Osteoblast (primary cell): ENCODE measurements at regions not wholly inside any gene's neighbourhood (a gene's known extent, or its start where the extent isn't known, plus 50 kb on each side); places are given as distances from the start of the nearest gene placed in this dataset.

Experiments
- DNase-seq: peaks from one replicate; pipeline ENCODE4 v3.0.0; 2011; ENCODE audit warnings: low spot score, mixed read lengths; ENCODE audit not compliant: insufficient read length; ENCODE audit errors: missing footprints
- H2AFZ ChIP-seq: 2 replicates; pipeline ENCODE4 v1.6.0; 2011; ENCODE audit warnings: mild to moderate bottlenecking, low read length
- H3K27ac ChIP-seq: 2 replicates; pipeline ENCODE4 v1.5.1; 2011; ENCODE audit warnings: mild to moderate bottlenecking, low read depth, low read length, moderate library complexity
- H3K27me3 ChIP-seq: 2 replicates; pipeline ENCODE4 v1.6.0; 2012; ENCODE audit warnings: mild to moderate bottlenecking, control low read depth, inconsistent platforms, low read length, moderate library complexity; ENCODE audit not compliant: insufficient read depth
- H3K36me3 ChIP-seq: 2 replicates; pipeline ENCODE4 v1.5.1; 2011; ENCODE audit warnings: mild to moderate bottlenecking, low read length, control low read depth, moderate library complexity; ENCODE audit not compliant: insufficient read depth
- H3K4me1 ChIP-seq: 2 replicates; pipeline ENCODE4 v1.5.1; 2011; ENCODE audit warnings: mild to moderate bottlenecking, low read length, control low read depth, moderate library complexity; ENCODE audit not compliant: insufficient read depth
- H3K4me2 ChIP-seq: 2 replicates; pipeline ENCODE4 v1.6.0; 2011; ENCODE audit warnings: mild to moderate bottlenecking, low read length; ENCODE audit not compliant: insufficient read depth
- H3K4me3 ChIP-seq: fragments of 200-600 bp; sonication (generic); 3 replicates; pipeline ENCODE4 v1.5.1; 2012; ENCODE audit warnings: mild to moderate bottlenecking, low read length, inconsistent platforms; ENCODE audit not compliant: insufficient read depth
- H3K79me2 ChIP-seq: 2 replicates; pipeline ENCODE4 v1.6.0; 2012; ENCODE audit warnings: mild to moderate bottlenecking, low read length, control low read depth, inconsistent platforms; ENCODE audit not compliant: insufficient read depth
- H3K9me3 ChIP-seq: 2 replicates; pipeline ENCODE4 v1.5.1; 2011; ENCODE audit warnings: low read depth, low read length, control low read depth
- H4K20me1 ChIP-seq: 2 replicates; pipeline ENCODE4 v1.6.0; 2012; ENCODE audit warnings: mild to moderate bottlenecking, low read length, control low read depth; ENCODE audit not compliant: insufficient read depth
- CTCF ChIP-seq: IDR thresholded peaks from 2 replicates; pipeline ENCODE4 v1.5.1; 2011; ENCODE audit warnings: mild to moderate bottlenecking, low read depth, low read length, moderate library complexity; ENCODE audit errors: extremely low read depth

GRCh38 chr9:115882911-115883310, 270.7 kb upstream of the PAPPA start:
- Histone ChIP-seq H3K36me3 (no peaks in the 10 kb centered on the region), H2AFZ (no peak overlapping the region), H3K4me2 (no peak overlapping the region), H3K9me3 (no peaks in the 10 kb centered on the region), H3K27me3 (no peaks in the 10 kb centered on the region), H3K79me2 (no peaks in the 10 kb centered on the region), H3K4me1 (peaks cover 7% of the 10 kb centered on the region), H4K20me1 (no peaks in the 10 kb centered on the region), H3K4me3 (no peak overlapping the region), H3K27ac (peak overlapping the region; percentile 14)
- DNase-seq = no peak
- TF ChIP-seq CTCF = no peak

DNA sequence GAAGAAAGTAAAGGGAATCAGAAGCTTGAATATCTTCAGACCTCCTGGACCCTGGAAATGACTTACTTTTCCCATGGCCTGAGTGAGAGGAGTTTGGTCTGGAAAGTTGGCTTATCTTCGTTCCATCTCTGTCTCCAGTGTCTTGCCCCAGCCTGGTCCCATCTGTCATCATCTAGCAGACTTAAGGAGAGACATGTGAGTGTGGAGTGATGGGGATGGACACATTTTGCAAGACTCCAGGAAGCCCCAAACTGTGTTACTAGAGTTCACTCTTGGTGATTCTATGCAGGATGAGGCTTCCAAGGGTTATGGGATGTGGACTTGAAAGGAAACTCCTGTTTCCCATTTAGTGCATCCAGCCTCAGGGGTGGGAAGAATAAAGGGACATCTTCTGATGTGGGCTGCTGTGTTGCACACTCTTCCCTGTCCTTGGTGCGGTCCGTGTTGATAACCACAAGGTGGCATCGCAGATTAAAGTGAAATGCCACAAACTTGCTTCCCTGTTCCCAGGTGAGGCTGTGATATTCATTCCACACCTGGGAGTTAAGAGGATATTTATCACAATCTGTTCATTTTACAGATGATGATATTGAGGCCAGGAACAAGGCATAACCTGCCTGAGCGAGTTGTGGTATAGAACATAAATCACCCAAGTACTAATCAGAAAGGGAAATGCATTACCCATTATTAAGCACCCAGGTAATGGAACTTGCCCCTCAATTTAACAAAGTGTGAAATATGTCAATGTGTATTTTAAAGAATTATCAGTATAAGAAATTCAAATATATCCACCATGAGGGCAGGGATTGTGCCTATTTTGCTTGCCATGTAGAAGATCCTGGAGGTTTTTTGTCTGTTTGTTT, 269.9 kb upstream of the PAPPA start:
- TF ChIP-seq CTCF = peak; percentile 71
- H3K36me3 ChIP-seq = no peaks in the 10 kb centered on the region
- no peaks in the 10 kb centered on the region for H4K20me1 ChIP-seq
- H3K9me3 ChIP-seq = no peaks in the 10 kb centered on the region
- H3K27me3 ChIP-seq = no peaks in the 10 kb centered on the region
- H3K4me2 ChIP-seq = no peak overlapping the region
- H3K4me1 ChIP-seq = peaks cover 7% of the 10 kb centered on the region
- H2AFZ ChIP-seq = peak overlapping the region; percentile 6
- DNase-seq = peak; percentile 18
- H3K4me3 ChIP-seq = no peak overlapping the region
- no peaks in the 10 kb centered on the region for H3K79me2 ChIP-seq
- peak overlapping the region; percentile 14 for H3K27ac ChIP-seq

- no peak overlapping the region for H3K4me2 ChIP-seq
- TF ChIP-seq CTCF = no peak
- H3K79me2 ChIP-seq = no peaks in the 10 kb centered on the region
- H3K27me3 ChIP-seq = no peaks in the 10 kb centered on the region
- H4K20me1 ChIP-seq = no peaks in the 10 kb centered on the region
- no peak for DNase-seq
- H3K36me3 ChIP-seq = no peaks in the 10 kb centered on the region
- no peak overlapping the region for H3K4me3 ChIP-seq
- H3K4me1 ChIP-seq = peaks cover 7% of the 10 kb centered on the region
- no peaks in the 10 kb centered on the region for H3K9me3 ChIP-seq
- H2AFZ ChIP-seq = no peak overlapping the region
- H3K27ac ChIP-seq = peak overlapping the region; percentile 22
Observed at GRCh38 chr9:115884846-115885245, 268.7 kb upstream of the PAPPA start.

DNA sequence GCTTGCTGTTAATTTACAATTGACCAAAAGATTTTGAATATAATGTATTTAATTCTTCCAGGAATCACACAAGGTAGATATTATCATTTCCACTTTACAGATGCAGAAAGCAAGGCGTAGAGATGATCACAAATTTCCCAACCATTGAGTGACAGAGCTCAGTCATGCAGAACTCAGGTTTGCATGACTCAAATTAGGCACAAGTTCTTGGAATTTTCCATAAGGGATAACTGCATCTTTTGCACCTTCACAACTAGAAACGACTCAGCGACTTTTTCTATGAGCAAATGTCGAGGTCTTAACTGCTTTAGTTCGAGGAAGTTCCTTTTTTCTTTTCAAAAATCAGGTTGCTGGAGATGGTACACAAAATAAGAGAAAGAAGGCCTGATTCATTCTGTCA, 265.5 kb upstream of the PAPPA start:
- peaks cover 13% of the 10 kb centered on the region for H3K4me1 ChIP-seq
- no peak overlapping the region for H3K4me2 ChIP-seq
- no peaks in the 10 kb centered on the region for H3K9me3 ChIP-seq
- H3K27ac ChIP-seq = no peak overlapping the region
- no peak overlapping the region for H3K4me3 ChIP-seq
- H3K27me3 ChIP-seq = no peaks in the 10 kb centered on the region
- H2AFZ ChIP-seq = no peak overlapping the region
- DNase-seq = no peak
- H4K20me1 ChIP-seq = no peaks in the 10 kb centered on the region
- no peaks in the 10 kb centered on the region for H3K36me3 ChIP-seq
- H3K79me2 ChIP-seq = no peaks in the 10 kb centered on the region
- TF ChIP-seq CTCF = no peak
